Keratinocyte (primary cell): ENCODE measurements at regions not wholly inside any gene's neighbourhood (a gene's known extent, or its start where the extent isn't known, plus 50 kb on each side); places are given as distances from the start of the nearest gene placed in this dataset.

Experiments used
- DNase-seq: peaks from one replicate; pipeline ENCODE4 v3.0.0-alpha.2; 2011; ENCODE audit warnings: low read depth, missing footprints, low spot score
- FAIRE-seq: peaks from 2 replicates; lab custom pipeline; 2011; peaks lifted over from hg19 to GRCh38; lab: Jason Lieb, UNC
- H2AFZ ChIP-seq: 2 replicates; pipeline ENCODE4 v1.6.0; 2012; ENCODE audit warnings: low read length, control low read depth, inconsistent platforms; ENCODE audit not compliant: control insufficient read depth
- H3K27ac ChIP-seq: 2 replicates; pipeline ENCODE4 v1.5.1; 2011; ENCODE audit warnings: low read length; ENCODE audit not compliant: control insufficient read depth, insufficient read depth
- H3K27me3 ChIP-seq: 3 replicates; pipeline ENCODE4 v1.6.0; 2011; ENCODE audit warnings: low read length; ENCODE audit not compliant: control insufficient read depth, insufficient read depth; ENCODE audit errors: extremely low read depth
- H3K36me3 ChIP-seq, 2 experiments: 2 replicates in 1 of 2; 3 replicates in 1 of 2; pipeline ENCODE4 v1.5.1; 2011; ENCODE audit warnings: low read length in 2 of 2, mild to moderate bottlenecking in 1 of 2; ENCODE audit not compliant: control insufficient read depth in 2 of 2, insufficient read depth in 2 of 2; ENCODE audit errors: extremely low read depth in 1 of 2
- H3K4me1 ChIP-seq: 3 replicates; pipeline ENCODE4 v1.5.1; 2011; ENCODE audit warnings: low read length; ENCODE audit not compliant: control insufficient read depth, insufficient read depth; ENCODE audit errors: extremely low read depth
- H3K4me2 ChIP-seq: 3 replicates; pipeline ENCODE4 v1.6.0; 2011; ENCODE audit warnings: low read depth, low read length; ENCODE audit not compliant: control insufficient read depth, insufficient read depth; ENCODE audit errors: extremely low read depth
- H3K4me3 ChIP-seq, 3 experiments: fragments of 200-600 bp in 1 of 3; sonication (generic) in 1 of 3; 2 replicates in 2 of 3; 3 replicates in 1 of 3; pipeline ENCODE4 v1.5.1; 2011 to 2016; ENCODE audit warnings: low read length in 3 of 3, mild to moderate bottlenecking in 3 of 3, control low read depth in 2 of 3, inconsistent platforms in 1 of 3, low read depth in 1 of 3, mixed read lengths in 1 of 3, mixed run types in 1 of 3, moderate library complexity in 1 of 3; ENCODE audit not compliant: control insufficient read depth in 2 of 3, insufficient read depth in 2 of 3; ENCODE audit errors: extremely low read depth in 1 of 3
- H3K79me2 ChIP-seq: 2 replicates; pipeline ENCODE4 v1.6.0; 2012; ENCODE audit warnings: low read length; ENCODE audit not compliant: control insufficient read depth, insufficient read depth
- H3K9ac ChIP-seq: 3 replicates; pipeline ENCODE4 v1.6.0; 2011; ENCODE audit warnings: low read length; ENCODE audit not compliant: control insufficient read depth, insufficient read depth; ENCODE audit errors: extremely low read depth
- H3K9me1 ChIP-seq: 3 replicates; pipeline ENCODE4 v1.6.0; 2011; ENCODE audit warnings: low read length; ENCODE audit not compliant: control insufficient read depth, insufficient read depth; ENCODE audit errors: extremely low read depth
- H3K9me3 ChIP-seq: 2 replicates; pipeline ENCODE4 v1.5.1; 2012; ENCODE audit warnings: low read depth, low read length; ENCODE audit not compliant: control insufficient read depth
- H4K20me1 ChIP-seq: 3 replicates; pipeline ENCODE4 v1.6.0; 2011; ENCODE audit warnings: low read length; ENCODE audit not compliant: control insufficient read depth, insufficient read depth; ENCODE audit errors: extremely low read depth
- EZH2 ChIP-seq: IDR thresholded peaks from one replicate; pipeline ENCODE4 v1.6.1; 2012; ENCODE audit warnings: inconsistent platforms, mild to moderate bottlenecking, low read length, moderate library complexity
- dilution Hi-C: fragments of 300-500 bp; cut with MboI; formaldehyde crosslinking; loops from one replicate; pipeline ENCODE4 v1.7.0; 2020; ENCODE audit warnings: low sequenced_read_pairs; ENCODE audit not compliant: extremely low pct_ligation_motif_present
- TF ChIP-seq, protein P1 (sequence below), 3 experiments: IDR thresholded peaks in 1 of 3; conservative IDR thresholded peaks in 1 of 3; optimal IDR thresholded peaks in 1 of 3; 2 replicates in 2 of 3; 3 replicates in 1 of 3; pipeline versions ENCODE3 to v1.5.1; 2011; ENCODE audit warnings: low read length in 3 of 3, mild to moderate bottlenecking in 3 of 3, moderate library complexity in 2 of 3, control low read depth in 1 of 3, inconsistent platforms in 1 of 3; ENCODE audit not compliant: insufficient read depth in 2 of 3; ENCODE audit errors: extremely low read depth in 1 of 3

- Histone ChIP-seq H3K27ac (no peak overlapping the region), H2AFZ (no peak overlapping the region), H4K20me1 (no peaks in the 10 kb centered on the region), H3K9ac (no peak overlapping the region), H3K9me1 (no peaks in the 10 kb centered on the region), H3K9me3 (no peaks in the 10 kb centered on the region), H3K79me2 (no peaks in the 10 kb centered on the region), H3K4me1 (no peaks in the 10 kb centered on the region), H3K4me2 (no peak overlapping the region), H3K27me3 (no peaks in the 10 kb centered on the region), H3K4me3 (no peak overlapping the region), H3K36me3 (no peaks in the 10 kb centered on the region)
- DNase-seq (no peak), FAIRE-seq (no peak)
- TF ChIP-seq EZH2: no peak
- TF ChIP-seq, protein P1, sequence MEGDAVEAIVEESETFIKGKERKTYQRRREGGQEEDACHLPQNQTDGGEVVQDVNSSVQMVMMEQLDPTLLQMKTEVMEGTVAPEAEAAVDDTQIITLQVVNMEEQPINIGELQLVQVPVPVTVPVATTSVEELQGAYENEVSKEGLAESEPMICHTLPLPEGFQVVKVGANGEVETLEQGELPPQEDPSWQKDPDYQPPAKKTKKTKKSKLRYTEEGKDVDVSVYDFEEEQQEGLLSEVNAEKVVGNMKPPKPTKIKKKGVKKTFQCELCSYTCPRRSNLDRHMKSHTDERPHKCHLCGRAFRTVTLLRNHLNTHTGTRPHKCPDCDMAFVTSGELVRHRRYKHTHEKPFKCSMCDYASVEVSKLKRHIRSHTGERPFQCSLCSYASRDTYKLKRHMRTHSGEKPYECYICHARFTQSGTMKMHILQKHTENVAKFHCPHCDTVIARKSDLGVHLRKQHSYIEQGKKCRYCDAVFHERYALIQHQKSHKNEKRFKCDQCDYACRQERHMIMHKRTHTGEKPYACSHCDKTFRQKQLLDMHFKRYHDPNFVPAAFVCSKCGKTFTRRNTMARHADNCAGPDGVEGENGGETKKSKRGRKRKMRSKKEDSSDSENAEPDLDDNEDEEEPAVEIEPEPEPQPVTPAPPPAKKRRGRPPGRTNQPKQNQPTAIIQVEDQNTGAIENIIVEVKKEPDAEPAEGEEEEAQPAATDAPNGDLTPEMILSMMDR (optimal IDR thresholded peaks at IDR 0.05 in 1 of 3, IDR thresholded peaks at IDR 0.05 in 1 of 3, conservative IDR thresholded peaks at IDR 0.05 in 1 of 3; ENCODE audit: extremely low read depth in 1 of 3, insufficient read depth in 2 of 3, low read length in 3 of 3): no peak
- dilution Hi-C loops: no loop called here
These were observed 383.7 kb downstream of the MAFB start for GRCh38 chr20:40305303-40305702.

- Histone ChIP-seq H3K36me3 (no peaks in the 10 kb centered on the region), H3K27ac (no peak overlapping the region), H4K20me1 (no peaks in the 10 kb centered on the region), H3K4me1 (no peaks in the 10 kb centered on the region), H3K9ac (no peak overlapping the region), H3K9me3 (no peaks in the 10 kb centered on the region), H3K4me2 (no peak overlapping the region), H3K4me3 (no peak overlapping the region), H3K27me3 (no peaks in the 10 kb centered on the region), H3K9me1 (no peaks in the 10 kb centered on the region), H2AFZ (no peak overlapping the region), H3K79me2 (no peaks in the 10 kb centered on the region)
- TF ChIP-seq, protein P1 (optimal IDR thresholded peaks at IDR 0.05 in 1 of 3, IDR thresholded peaks at IDR 0.05 in 1 of 3, conservative IDR thresholded peaks at IDR 0.05 in 1 of 3; ENCODE audit: extremely low read depth in 1 of 3, insufficient read depth in 2 of 3, low read length in 3 of 3): no peak
- no peak for TF ChIP-seq EZH2
- FAIRE-seq (no peak), DNase-seq (no peak)
- dilution Hi-C loops: no loop called here
These were observed 384.9 kb downstream of the MAFB start for GRCh38 chr20:40304119-40304613.
